ENCODE measurements at regions not wholly inside any gene's neighbourhood (a gene's known extent, or its start where the extent isn't known, plus 50 kb on each side); places are given as distances from the start of the nearest gene placed in this dataset.

DNA sequence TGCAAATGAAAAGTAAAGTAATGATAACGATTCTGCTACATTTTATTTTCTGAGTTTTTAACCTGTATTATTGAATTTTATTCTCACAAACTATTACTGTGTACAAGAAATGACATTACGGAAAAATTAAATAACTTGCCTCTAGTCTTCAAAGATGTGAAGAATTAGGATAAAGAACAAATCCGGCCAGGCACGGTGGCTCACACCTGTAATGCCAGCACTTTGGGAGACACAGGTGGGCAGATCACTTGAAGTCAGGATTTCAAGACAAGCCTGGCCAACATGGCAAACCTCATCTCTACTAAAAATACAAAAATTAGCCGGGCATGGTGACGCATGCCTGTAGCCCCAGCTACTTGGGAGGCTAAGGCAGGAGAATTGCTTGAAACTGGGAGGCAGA, 1584.4 kb upstream of the SEL1L start:
- H3K4me3 ChIP-seq (ENCODE audit: low read depth, low read length), result no peak overlapping the region
- H3K27me3 ChIP-seq (ENCODE audit: control insufficient read depth, insufficient read depth, low read length), result no peaks in the 10 kb centered on the region
- TF ChIP-seq, protein P1, sequence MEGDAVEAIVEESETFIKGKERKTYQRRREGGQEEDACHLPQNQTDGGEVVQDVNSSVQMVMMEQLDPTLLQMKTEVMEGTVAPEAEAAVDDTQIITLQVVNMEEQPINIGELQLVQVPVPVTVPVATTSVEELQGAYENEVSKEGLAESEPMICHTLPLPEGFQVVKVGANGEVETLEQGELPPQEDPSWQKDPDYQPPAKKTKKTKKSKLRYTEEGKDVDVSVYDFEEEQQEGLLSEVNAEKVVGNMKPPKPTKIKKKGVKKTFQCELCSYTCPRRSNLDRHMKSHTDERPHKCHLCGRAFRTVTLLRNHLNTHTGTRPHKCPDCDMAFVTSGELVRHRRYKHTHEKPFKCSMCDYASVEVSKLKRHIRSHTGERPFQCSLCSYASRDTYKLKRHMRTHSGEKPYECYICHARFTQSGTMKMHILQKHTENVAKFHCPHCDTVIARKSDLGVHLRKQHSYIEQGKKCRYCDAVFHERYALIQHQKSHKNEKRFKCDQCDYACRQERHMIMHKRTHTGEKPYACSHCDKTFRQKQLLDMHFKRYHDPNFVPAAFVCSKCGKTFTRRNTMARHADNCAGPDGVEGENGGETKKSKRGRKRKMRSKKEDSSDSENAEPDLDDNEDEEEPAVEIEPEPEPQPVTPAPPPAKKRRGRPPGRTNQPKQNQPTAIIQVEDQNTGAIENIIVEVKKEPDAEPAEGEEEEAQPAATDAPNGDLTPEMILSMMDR (IDR thresholded peaks at IDR 0.05; ENCODE audit: insufficient read depth, low read length, poor library complexity, severe bottlenecking), result no peak
- no peak for DNase-seq (ENCODE audit: low read depth)
- no peaks in the 10 kb centered on the region for H3K36me3 ChIP-seq (ENCODE audit: control insufficient read depth, insufficient read depth, low read length)

DNA sequence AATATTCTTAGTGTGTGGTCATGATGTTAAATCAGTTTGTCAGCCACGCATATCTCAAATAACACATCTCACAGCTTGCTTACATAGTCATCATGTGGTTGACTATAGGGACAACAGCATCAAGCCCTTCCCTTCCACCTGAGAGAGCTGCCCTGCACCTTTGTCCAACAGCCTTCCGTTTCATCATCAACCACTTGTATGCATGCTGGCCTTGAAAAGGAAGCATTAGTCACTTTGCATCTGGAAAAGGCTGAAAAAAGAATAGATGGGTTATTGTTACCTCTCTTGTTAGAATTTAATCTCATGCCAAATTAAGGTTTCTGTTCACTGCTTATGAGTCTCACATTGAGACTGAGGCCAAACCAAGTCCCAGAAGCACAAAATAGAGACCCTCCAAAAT, 1586.5 kb upstream of the SEL1L start:
- DNase-seq (ENCODE audit: low read depth), result no peak
- Histone ChIP-seq H3K27me3 (ENCODE audit: control insufficient read depth, insufficient read depth, low read length) (no peaks in the 10 kb centered on the region), H3K36me3 (ENCODE audit: control insufficient read depth, insufficient read depth, low read length) (no peaks in the 10 kb centered on the region), H3K4me3 (ENCODE audit: low read depth, low read length) (no peak overlapping the region)
- TF ChIP-seq, protein P1 (IDR thresholded peaks at IDR 0.05; ENCODE audit: insufficient read depth, low read length, poor library complexity, severe bottlenecking), result no peak

DNA sequence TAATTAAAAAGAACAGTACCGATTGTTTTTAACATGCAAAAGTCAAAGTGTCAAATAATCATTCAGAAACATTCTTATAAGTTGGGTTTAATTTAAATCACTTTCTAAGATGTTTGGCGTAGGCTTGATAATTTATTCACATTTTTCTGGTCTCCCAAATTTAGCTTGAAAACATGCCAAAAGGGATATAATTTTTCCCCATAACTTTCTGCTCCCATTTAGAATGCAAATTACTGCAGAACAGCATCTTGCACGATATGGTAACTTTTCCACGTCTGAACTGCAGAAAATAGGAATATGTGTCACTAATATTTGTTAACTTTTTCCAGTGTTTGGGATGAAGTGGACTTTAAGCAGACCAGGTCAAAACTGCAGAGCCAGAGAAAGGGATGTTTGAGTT, 1592.4 kb upstream of the SEL1L start:
- Histone ChIP-seq H3K36me3 (ENCODE audit: control insufficient read depth, insufficient read depth, low read length) (no peaks in the 10 kb centered on the region), H3K4me3 (ENCODE audit: low read depth, low read length) (no peak overlapping the region), H3K27me3 (ENCODE audit: control insufficient read depth, insufficient read depth, low read length) (no peaks in the 10 kb centered on the region)
- no peak for DNase-seq (ENCODE audit: low read depth)
- TF ChIP-seq, protein P1 (IDR thresholded peaks at IDR 0.05; ENCODE audit: insufficient read depth, low read length, poor library complexity, severe bottlenecking), result no peak

DNA sequence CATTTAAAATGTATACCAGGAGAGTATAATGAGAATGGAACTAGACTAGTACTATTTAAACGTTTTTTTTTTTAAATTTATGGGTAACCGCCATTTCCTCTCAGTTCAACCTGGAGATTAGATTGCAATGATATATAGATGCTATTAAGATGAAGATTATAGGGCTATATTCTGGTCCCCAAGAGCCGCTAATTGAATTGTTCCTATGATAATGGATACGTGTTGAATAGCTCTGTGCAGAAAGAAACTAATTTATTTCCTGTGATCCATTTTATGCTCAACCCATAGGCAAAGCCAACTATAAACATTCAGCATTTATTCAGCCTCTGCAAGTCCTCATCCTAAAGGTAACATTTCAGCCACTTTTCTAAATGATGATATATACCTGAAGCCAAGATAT, 1595.1 kb upstream of the SEL1L start:
- Histone ChIP-seq H3K27me3 (ENCODE audit: control insufficient read depth, insufficient read depth, low read length) (no peaks in the 10 kb centered on the region), H3K4me3 (ENCODE audit: low read depth, low read length) (no peak overlapping the region), H3K36me3 (ENCODE audit: control insufficient read depth, insufficient read depth, low read length) (no peaks in the 10 kb centered on the region)
- TF ChIP-seq, protein P1 (IDR thresholded peaks at IDR 0.05; ENCODE audit: insufficient read depth, low read length, poor library complexity, severe bottlenecking), result no peak
- DNase-seq (ENCODE audit: low read depth), result no peak

DNA sequence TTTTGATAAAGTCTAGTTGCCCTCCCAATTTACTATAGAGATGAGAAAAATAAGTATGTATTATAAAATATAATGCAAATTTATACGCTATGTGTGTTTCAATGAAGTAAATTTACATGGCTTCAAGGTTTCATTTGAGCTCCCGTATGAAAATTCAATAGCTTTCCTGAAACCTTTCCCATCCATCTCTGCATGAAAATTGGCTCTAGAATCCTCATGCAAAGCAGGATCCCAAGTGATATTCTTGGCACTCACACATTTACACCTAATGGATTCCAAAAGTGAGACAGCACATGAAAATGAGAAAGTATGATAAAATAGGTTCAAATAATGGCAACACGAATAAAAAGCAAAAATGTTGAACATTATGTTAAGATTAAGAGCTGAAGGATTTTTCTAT, 1595.8 kb upstream of the SEL1L start:
- DNase-seq (ENCODE audit: low read depth), result no peak
- TF ChIP-seq, protein P1 (IDR thresholded peaks at IDR 0.05; ENCODE audit: insufficient read depth, low read length, poor library complexity, severe bottlenecking), result no peak

DNA sequence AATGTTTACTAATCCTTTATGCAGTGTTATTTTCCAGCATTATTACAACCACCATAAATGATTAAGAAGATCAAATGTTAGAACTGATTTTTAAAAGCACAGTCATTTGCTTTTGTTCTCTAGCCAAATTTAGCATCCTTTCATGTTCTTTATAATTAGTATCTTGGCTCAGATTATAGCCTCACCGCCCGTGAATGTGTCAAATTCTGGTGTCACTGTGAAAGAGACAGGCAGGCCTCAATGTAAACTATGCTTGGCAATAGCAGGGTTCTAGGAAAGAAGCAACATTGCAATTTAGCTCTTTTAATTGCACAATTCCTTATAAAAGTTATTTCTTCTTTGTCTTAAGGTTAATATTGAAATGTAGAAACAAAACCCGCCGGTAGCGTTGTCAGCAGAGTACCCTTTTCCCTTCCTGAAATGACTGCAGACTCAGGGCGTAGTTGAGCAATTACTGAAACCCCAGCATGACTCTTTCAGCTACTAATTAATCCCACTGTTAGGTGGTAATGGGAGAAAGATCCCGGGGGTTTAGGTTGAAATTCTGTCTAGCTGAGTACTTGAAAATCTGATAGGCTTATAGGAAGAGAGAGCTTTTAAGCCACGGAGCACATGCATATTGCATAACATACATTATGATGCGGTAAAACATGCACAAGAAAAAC, 1600.5 kb upstream of the SEL1L start:
- Histone ChIP-seq H3K27me3 (ENCODE audit: control insufficient read depth, insufficient read depth, low read length) (no peaks in the 10 kb centered on the region), H3K4me3 (ENCODE audit: low read depth, low read length) (no peak overlapping the region), H3K36me3 (ENCODE audit: control insufficient read depth, insufficient read depth, low read length) (no peaks in the 10 kb centered on the region)
- DNase-seq (ENCODE audit: low read depth), result no peak
- TF ChIP-seq, protein P1 (IDR thresholded peaks at IDR 0.05; ENCODE audit: insufficient read depth, low read length, poor library complexity, severe bottlenecking), result no peak

More for the DNA sequence above, 1595.8 kb upstream of the SEL1L start:
- no peaks in the 10 kb centered on the region for H3K27me3 ChIP-seq (ENCODE audit: control insufficient read depth, insufficient read depth, low read length)
- H3K36me3 ChIP-seq (ENCODE audit: control insufficient read depth, insufficient read depth, low read length), result no peaks in the 10 kb centered on the region
- no peak overlapping the region for H3K4me3 ChIP-seq (ENCODE audit: low read depth, low read length)

Measured in kidney epithelial cell (primary cell).